HepG2 (cell line): ENCODE measurements at regions not wholly inside any gene's neighbourhood (a gene's known extent, or its start where the extent isn't known, plus 50 kb on each side); places are given as distances from the start of the nearest gene placed in this dataset.

ENCODE experiments used
- DDIT3 ChIP-seq: sonication (generic); formaldehyde crosslinking; IDR thresholded peaks from 2 replicates; pipeline ENCODE4 v1.4.0; 2020; ENCODE audit warnings: mild to moderate bottlenecking, missing genetic modification reagents
- POLR2A ChIP-seq, 2 experiments: IDR thresholded peaks; 2 replicates each; pipeline ENCODE4 v1.6.1; 2011; ENCODE audit warnings: low read depth in 2 of 2, low read length in 2 of 2, mild to moderate bottlenecking in 1 of 2, moderate library complexity in 1 of 2; ENCODE audit not compliant: insufficient read depth in 1 of 2
- RFX1 ChIP-seq: fragments of 450-650 bp; IDR thresholded peaks from 2 replicates; pipeline ENCODE4 v1.6.1; 2017
- RNF2 ChIP-seq: fragments of 450-650 bp; conservative IDR thresholded peaks from 2 replicates; pipeline ENCODE4 v1.6.1; 2016; ENCODE audit warnings: low read depth
- TCF12 ChIP-seq, 2 experiments: fragments of 450-650 bp in 1 of 2; sonication (generic) in 1 of 2; formaldehyde crosslinking in 1 of 2; IDR thresholded peaks; 2 replicates each; pipeline versions ENCODE4 v1.6.1 to v1.8.0; 2017 to 2022; ENCODE audit warnings: antibody characterized with exemption in 1 of 2, mild to moderate bottlenecking in 1 of 2, missing genetic modification reagents in 1 of 2, moderate library complexity in 1 of 2
- THAP9 ChIP-seq: sonication (generic); formaldehyde crosslinking; IDR thresholded peaks from 2 replicates; pipeline ENCODE4; 2020; ENCODE audit warnings: missing genetic modification reagents, mild to moderate bottlenecking, borderline replicate concordance
- U2AF2 ChIP-seq: fragments of 200-400 bp; formaldehyde crosslinking; IDR thresholded peaks from 2 replicates; pipeline ENCODE4 v1.6.1; 2017; ENCODE audit warnings: low read depth, mild to moderate bottlenecking, low read length
- ZBTB33 ChIP-seq: sonication (generic); formaldehyde crosslinking; IDR thresholded peaks from 2 replicates; pipeline ENCODE4 v1.4.0; 2020; ENCODE audit warnings: missing genetic modification reagents
- ZNF225 ChIP-seq: sonication (generic); formaldehyde crosslinking; IDR thresholded peaks from 2 replicates; pipeline ENCODE4 v1.4.0; 2020; ENCODE audit warnings: mild to moderate bottlenecking, missing genetic modification reagents

- TF ChIP-seq RFX1 (no peak), ZBTB33 (CRISPR knock-in tag) (no peak), ZNF225 (no peak), TCF12 (IDR thresholded peaks at IDR 0.05) (no peak), TCF12 (CRISPR knock-in tag; IDR thresholded peaks at IDR 0.05) (no peak), U2AF2 (no peak), RNF2 (no peak), THAP9 (CRISPR knock-in tag) (no peak), POLR2A (IDR thresholded peaks at IDR 0.05; ENCODE audit: insufficient read depth in 1 of 2, low read depth in 2 of 2, low read length in 2 of 2) (no peak), DDIT3 (CRISPR knock-in tag) (no peak)
These were observed 975.8 kb upstream of the FLRT2 start for GRCh38 chr14:84554136-84554535.
